WTC11 (cell line): ENCODE measurements at regions not wholly inside any gene's neighbourhood (a gene's known extent, or its start where the extent isn't known, plus 50 kb on each side); places are given as distances from the start of the nearest gene placed in this dataset.

Experiments used
- ATAC-seq: fragments of 200-7000 bp; cut with Tn5 transposase; 2 replicates; pipeline ENCODE4 v1.10.0; 2021; ENCODE audit warnings: mild to moderate bottlenecking, moderate library complexity
- CTCF ChIA-PET: fragments of 300-600 bp; sonication (Branson Sonifier 250); formaldehyde crosslinking; loops from one replicate; lab custom pipeline; 2021; ENCODE audit warnings: antibody characterized with exemption; lab: Charles Lee
- POLR2A ChIA-PET: fragments of 350-600 bp; sonication (Branson Sonifier 250); formaldehyde crosslinking; loops from one replicate; lab custom pipeline; 2021; ENCODE audit warnings: antibody characterized with exemption; lab: Charles Lee
- DNase-seq: peaks from one replicate; pipeline ENCODE4 v3.0.0; 2021; ENCODE audit warnings: low spot score
- H3K27ac Mint-ChIP-seq: 2 replicates; pipeline ENCODE4 v1.8.0; 2021; ENCODE audit warnings: mixed read lengths
- H3K27me3 Mint-ChIP-seq: 2 replicates; pipeline ENCODE4 v1.8.0; 2021; ENCODE audit warnings: low read depth, mild to moderate bottlenecking, moderate library complexity, mixed read lengths
- H3K36me3 Mint-ChIP-seq: 2 replicates; pipeline ENCODE4 v1.8.0; 2021; ENCODE audit warnings: mixed read lengths
- H3K4me1 Mint-ChIP-seq: 2 replicates; pipeline ENCODE4 v1.8.0; 2022; ENCODE audit warnings: mixed read lengths
- H3K4me3 Mint-ChIP-seq: 2 replicates; pipeline ENCODE4 v1.8.0; 2021; ENCODE audit warnings: mild to moderate bottlenecking, moderate library complexity, mixed read lengths
- H3K9me3 Mint-ChIP-seq: 2 replicates; pipeline ENCODE4 v1.8.0; 2021; ENCODE audit warnings: mixed read lengths
- AR ChIP-seq: fragments of 250-450 bp; sonication (Bioruptor Pico); IDR thresholded peaks from 2 replicates; pipeline ENCODE4 v1.9.0; 2021; ENCODE audit warnings: mild to moderate bottlenecking
- ATF3 ChIP-seq: sonication (generic); formaldehyde crosslinking; conservative IDR thresholded peaks from 2 replicates; pipeline ENCODE4 v1.8.1; 2022; ENCODE audit warnings: mild to moderate bottlenecking, missing genetic modification reagents
- EMX1 ChIP-seq: fragments of 250-450 bp; sonication (Bioruptor Pico); IDR thresholded peaks from 2 replicates; pipeline ENCODE4 v1.8.0; 2021; ENCODE audit warnings: mild to moderate bottlenecking
- ETV6 ChIP-seq: sonication (generic); formaldehyde crosslinking; IDR thresholded peaks from 2 replicates; pipeline ENCODE4 v1.8.1; 2022; ENCODE audit warnings: mild to moderate bottlenecking, missing genetic modification reagents
- FOXK1 ChIP-seq: sonication (generic); formaldehyde crosslinking; IDR thresholded peaks from 2 replicates; pipeline ENCODE4 v1.8.0; 2022; ENCODE audit warnings: mild to moderate bottlenecking, moderate library complexity, missing genetic modification reagents
- GRHL2 ChIP-seq: fragments of 250-450 bp; sonication (Bioruptor Pico); IDR thresholded peaks from 2 replicates; pipeline ENCODE4 v1.8.0; 2022; ENCODE audit warnings: mild to moderate bottlenecking, moderate library complexity; ENCODE audit not compliant: insufficient replicate concordance, severe bottlenecking
- HMGXB4 ChIP-seq: sonication (generic); formaldehyde crosslinking; IDR thresholded peaks from 2 replicates; pipeline ENCODE4 v1.8.1; 2023; ENCODE audit warnings: mild to moderate bottlenecking, moderate library complexity, missing genetic modification reagents
- JUN ChIP-seq: sonication (generic); formaldehyde crosslinking; IDR thresholded peaks from 2 replicates; pipeline ENCODE4 v1.8.0; 2023; ENCODE audit warnings: mild to moderate bottlenecking, missing genetic modification reagents
- KAT7 ChIP-seq: sonication (generic); formaldehyde crosslinking; IDR thresholded peaks from 2 replicates; pipeline ENCODE4 v1.8.1; 2023; ENCODE audit warnings: missing genetic modification reagents, mild to moderate bottlenecking, borderline replicate concordance
- NFATC4 ChIP-seq: fragments of 250-450 bp; sonication (Bioruptor Pico); IDR thresholded peaks from 2 replicates; pipeline ENCODE4 v1.9.0; 2021; ENCODE audit warnings: mild to moderate bottlenecking
- RELA ChIP-seq: sonication (generic); formaldehyde crosslinking; IDR thresholded peaks from 2 replicates; pipeline ENCODE4 v1.8.1; 2022; ENCODE audit warnings: missing genetic modification reagents, mild to moderate bottlenecking, borderline replicate concordance
- RORB ChIP-seq: fragments of 250-450 bp; sonication (Bioruptor Pico); IDR thresholded peaks from 2 replicates; pipeline ENCODE4 v1.9.0; 2021; ENCODE audit warnings: mild to moderate bottlenecking
- SMAD3 ChIP-seq: sonication (generic); formaldehyde crosslinking; IDR thresholded peaks from 2 replicates; pipeline ENCODE4 v1.8.0; 2022; ENCODE audit warnings: missing genetic modification reagents, mild to moderate bottlenecking, borderline replicate concordance
- TP53 ChIP-seq: sonication (generic); formaldehyde crosslinking; IDR thresholded peaks from 2 replicates; pipeline ENCODE4 v1.8.1; 2023; ENCODE audit warnings: mild to moderate bottlenecking, missing genetic modification reagents
- ZBTB43 ChIP-seq: sonication (generic); formaldehyde crosslinking; IDR thresholded peaks from 2 replicates; pipeline ENCODE4 v1.8.1; 2023; ENCODE audit warnings: mild to moderate bottlenecking, missing genetic modification reagents
- ZNF138 ChIP-seq: sonication (generic); formaldehyde crosslinking; conservative IDR thresholded peaks from 2 replicates; pipeline ENCODE4 v1.8.1; 2022; ENCODE audit warnings: mild to moderate bottlenecking, moderate library complexity, missing genetic modification reagents
- ZNF396 ChIP-seq: fragments of 250-450 bp; sonication (Bioruptor Pico); IDR thresholded peaks from 2 replicates; pipeline ENCODE4 v1.8.0; 2021; ENCODE audit warnings: mild to moderate bottlenecking, moderate library complexity, borderline replicate concordance
- ZNF416 ChIP-seq: fragments of 250-450 bp; sonication (Bioruptor Pico); IDR thresholded peaks from 2 replicates; pipeline ENCODE4 v1.9.0; 2021; ENCODE audit warnings: mild to moderate bottlenecking, inconsistent platforms
- ZNF512 ChIP-seq: sonication (generic); formaldehyde crosslinking; IDR thresholded peaks from 2 replicates; pipeline ENCODE4 v1.8.1; 2022; ENCODE audit warnings: missing genetic modification reagents, borderline replicate concordance
- TF ChIP-seq, protein P1 (sequence below): sonication (generic); formaldehyde crosslinking; IDR thresholded peaks from 2 replicates; pipeline ENCODE4 v1.8.1; 2022; ENCODE audit warnings: mild to moderate bottlenecking, moderate library complexity, missing genetic modification reagents
- TF ChIP-seq, protein P2 (sequence below): fragments of 250-450 bp; sonication (Bioruptor Pico); IDR thresholded peaks from 2 replicates; pipeline ENCODE4 v1.9.0; 2021; ENCODE audit warnings: mild to moderate bottlenecking

- CTCF ChIA-PET = no interaction called here
- Mint-ChIP-seq H3K27me3 (no peaks in the 10 kb centered on the region), H3K4me3 (no peak overlapping the region), H3K4me1 (peaks cover 1% of the 10 kb centered on the region; the same call in 1 of the 2 replicates), H3K27ac (no peak overlapping the region), H3K9me3 (no peaks in the 10 kb centered on the region), H3K36me3 (no peaks in the 10 kb centered on the region)
- POLR2A ChIA-PET = no interaction called here
- ATAC-seq (no peak), DNase-seq (no peak)
- no peak for TF ChIP-seq ZBTB43 (CRISPR knock-in tag)
Measured at GRCh38 chr5:29944327-29944726, 1249.2 kb upstream of the CDH6 start.

- Mint-ChIP-seq H3K27ac (no peak overlapping the region), H3K27me3 (no peaks in the 10 kb centered on the region), H3K4me3 (no peak overlapping the region), H3K4me1 (no peaks in the 10 kb centered on the region), H3K9me3 (no peaks in the 10 kb centered on the region), H3K36me3 (no peaks in the 10 kb centered on the region)
- ATAC-seq (no peak), DNase-seq (no peak)
- TF ChIP-seq, protein P1, sequence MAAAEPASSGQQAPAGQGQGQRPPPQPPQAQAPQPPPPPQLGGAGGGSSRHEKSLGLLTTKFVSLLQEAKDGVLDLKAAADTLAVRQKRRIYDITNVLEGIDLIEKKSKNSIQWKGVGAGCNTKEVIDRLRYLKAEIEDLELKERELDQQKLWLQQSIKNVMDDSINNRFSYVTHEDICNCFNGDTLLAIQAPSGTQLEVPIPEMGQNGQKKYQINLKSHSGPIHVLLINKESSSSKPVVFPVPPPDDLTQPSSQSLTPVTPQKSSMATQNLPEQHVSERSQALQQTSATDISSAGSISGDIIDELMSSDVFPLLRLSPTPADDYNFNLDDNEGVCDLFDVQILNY (CRISPR knock-in tag) = no peak
- TF ChIP-seq RORB (CRISPR knock-in tag) (no peak), HMGXB4 (CRISPR knock-in tag) (no peak), GRHL2 (no peak), ZNF512 (CRISPR knock-in tag) (no peak), JUN (CRISPR knock-in tag) (no peak), ZNF396 (CRISPR knock-in tag) (no peak), FOXK1 (CRISPR knock-in tag) (no peak), AR (CRISPR knock-in tag) (no peak), NFATC4 (no peak), ATF3 (CRISPR knock-in tag) (no peak), SMAD3 (no peak), EMX1 (CRISPR knock-in tag) (no peak), KAT7 (no peak), TP53 (CRISPR knock-in tag) (no peak), ZNF416 (CRISPR knock-in tag) (no peak), RELA (no peak), ZNF138 (CRISPR knock-in tag) (no peak), ETV6 (CRISPR knock-in tag) (no peak)
- TF ChIP-seq, protein P2, sequence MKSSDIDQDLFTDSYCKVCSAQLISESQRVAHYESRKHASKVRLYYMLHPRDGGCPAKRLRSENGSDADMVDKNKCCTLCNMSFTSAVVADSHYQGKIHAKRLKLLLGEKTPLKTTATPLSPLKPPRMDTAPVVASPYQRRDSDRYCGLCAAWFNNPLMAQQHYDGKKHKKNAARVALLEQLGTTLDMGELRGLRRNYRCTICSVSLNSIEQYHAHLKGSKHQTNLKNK (CRISPR knock-in tag) = no peak
- CTCF ChIA-PET = no interaction called here
- POLR2A ChIA-PET = no interaction called here
Measured at GRCh38 chr5:29942089-29942488, 1251.4 kb upstream of the CDH6 start.
